ENCODE measurements at regions not wholly inside any gene's neighbourhood (a gene's known extent, or its start where the extent isn't known, plus 50 kb on each side); places are given as distances from the start of the nearest gene placed in this dataset.

DNA sequence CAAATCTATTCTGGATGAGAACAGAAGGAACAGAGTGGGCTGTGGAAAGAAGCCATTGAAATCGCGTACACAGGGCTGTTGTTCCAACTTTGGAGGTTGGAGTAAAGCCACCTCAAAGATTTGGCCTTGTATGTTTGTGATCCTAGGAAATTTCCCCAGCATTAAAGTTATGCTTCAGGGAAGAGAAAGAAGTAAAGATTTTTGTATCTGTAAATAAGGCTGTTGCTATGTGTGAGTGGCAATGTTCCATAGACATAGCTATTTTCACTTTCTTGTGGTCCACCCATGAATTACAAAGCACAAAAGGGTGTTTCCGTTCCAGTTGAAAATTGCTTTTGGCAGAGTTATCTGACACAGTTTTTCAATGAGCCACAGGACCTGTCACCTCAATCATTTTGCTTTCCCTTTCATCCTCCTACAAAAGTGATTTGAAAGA, 321.3 kb downstream of the TFAP2B start:
- Histone ChIP-seq H3K79me2 (ENCODE audit: insufficient read depth, low read length) (no peaks in the 10 kb centered on the region), H3K27me3 (ENCODE audit: control insufficient read depth in 1 of 2, insufficient read depth in 2 of 2, low read length in 2 of 2) (no peaks in the 10 kb centered on the region), H3K9ac (ENCODE audit: insufficient read depth, low read depth, low read length) (no peak overlapping the region), H3K27ac (ENCODE audit: extremely low read length, insufficient read depth, low read length) (no peak overlapping the region), H3K4me3 (replicated peaks in 1 of 3; ENCODE audit: insufficient read depth in 1 of 3, low read depth in 2 of 3, low read length in 3 of 3) (no peak overlapping the region), H3K4me1 (ENCODE audit: insufficient read depth, low read length) (peaks cover 4% of the 10 kb centered on the region; the same call in 1 of the 2 replicates), H4K20me1 (ENCODE audit: insufficient read depth, low read length) (no peaks in the 10 kb centered on the region), H2AFZ (ENCODE audit: low read length) (no peak overlapping the region), H3K4me2 (ENCODE audit: low read depth, low read length) (no peak overlapping the region), H3K9me3 (ENCODE audit: low read length) (peaks cover 61% of the 10 kb centered on the region), H3K36me3 (replicated peaks in 1 of 2; ENCODE audit: control insufficient read depth in 1 of 2, insufficient read depth in 2 of 2, low read length in 2 of 2) (no peaks in the 10 kb centered on the region)
- ChIA-PET CTCF (ENCODE audit: low intra/inter-chr PET ratio, low total read pairs) (no interaction called here), POLR2A (no interaction called here)
- intact Hi-C loops (cut with micrococcal nuclease; ENCODE audit: unreplicated experiment) (no loop called here), in situ Hi-C loops (cut with HindIII; ENCODE audit: extremely low pct_ligation_motif_present, low pct_unique_long_range_greater_than_20kb) (no loop called here)
- ATAC-seq (no peak), FAIRE-seq (no peak), DNase-seq (ENCODE audit: low spot score) (no peak)
- BruUV-seq (replicated peaks): no TSS peak
- WGBS (ENCODE audit: low lambda C conversion rate): 73% methylated on average over 3 of the region's 3 CpGs
- TF ChIP-seq, protein P1, sequence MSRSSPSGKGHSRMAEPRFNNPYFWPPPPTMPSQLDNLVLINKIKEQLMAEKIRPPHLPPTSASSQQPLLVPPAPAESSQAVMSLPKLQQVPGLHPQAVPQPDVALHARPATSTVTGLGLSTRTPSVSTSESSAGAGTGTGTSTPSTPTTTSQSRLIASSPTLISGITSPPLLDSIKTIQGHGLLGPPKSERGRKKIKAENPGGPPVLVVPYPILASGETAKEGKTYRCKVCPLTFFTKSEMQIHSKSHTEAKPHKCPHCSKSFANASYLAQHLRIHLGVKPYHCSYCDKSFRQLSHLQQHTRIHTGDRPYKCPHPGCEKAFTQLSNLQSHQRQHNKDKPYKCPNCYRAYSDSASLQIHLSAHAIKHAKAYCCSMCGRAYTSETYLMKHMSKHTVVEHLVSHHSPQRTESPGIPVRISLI (CRISPR knock-in tag; IDR thresholded peaks at IDR 0.05; ENCODE audit: borderline replicate concordance): no peak
- TF ChIP-seq, protein P2, sequence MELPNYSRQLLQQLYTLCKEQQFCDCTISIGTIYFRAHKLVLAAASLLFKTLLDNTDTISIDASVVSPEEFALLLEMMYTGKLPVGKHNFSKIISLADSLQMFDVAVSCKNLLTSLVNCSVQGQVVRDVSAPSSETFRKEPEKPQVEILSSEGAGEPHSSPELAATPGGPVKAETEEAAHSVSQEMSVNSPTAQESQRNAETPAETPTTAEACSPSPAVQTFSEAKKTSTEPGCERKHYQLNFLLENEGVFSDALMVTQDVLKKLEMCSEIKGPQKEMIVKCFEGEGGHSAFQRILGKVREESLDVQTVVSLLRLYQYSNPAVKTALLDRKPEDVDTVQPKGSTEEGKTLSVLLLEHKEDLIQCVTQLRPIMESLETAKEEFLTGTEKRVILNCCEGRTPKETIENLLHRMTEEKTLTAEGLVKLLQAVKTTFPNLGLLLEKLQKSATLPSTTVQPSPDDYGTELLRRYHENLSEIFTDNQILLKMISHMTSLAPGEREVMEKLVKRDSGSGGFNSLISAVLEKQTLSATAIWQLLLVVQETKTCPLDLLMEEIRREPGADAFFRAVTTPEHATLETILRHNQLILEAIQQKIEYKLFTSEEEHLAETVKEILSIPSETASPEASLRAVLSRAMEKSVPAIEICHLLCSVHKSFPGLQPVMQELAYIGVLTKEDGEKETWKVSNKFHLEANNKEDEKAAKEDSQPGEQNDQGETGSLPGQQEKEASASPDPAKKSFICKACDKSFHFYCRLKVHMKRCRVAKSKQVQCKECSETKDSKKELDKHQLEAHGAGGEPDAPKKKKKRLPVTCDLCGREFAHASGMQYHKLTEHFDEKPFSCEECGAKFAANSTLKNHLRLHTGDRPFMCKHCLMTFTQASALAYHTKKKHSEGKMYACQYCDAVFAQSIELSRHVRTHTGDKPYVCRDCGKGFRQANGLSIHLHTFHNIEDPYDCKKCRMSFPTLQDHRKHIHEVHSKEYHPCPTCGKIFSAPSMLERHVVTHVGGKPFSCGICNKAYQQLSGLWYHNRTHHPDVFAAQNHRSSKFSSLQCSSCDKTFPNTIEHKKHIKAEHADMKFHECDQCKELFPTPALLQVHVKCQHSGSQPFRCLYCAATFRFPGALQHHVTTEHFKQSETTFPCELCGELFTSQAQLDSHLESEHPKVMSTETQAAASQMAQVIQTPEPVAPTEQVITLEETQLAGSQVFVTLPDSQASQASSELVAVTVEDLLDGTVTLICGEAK (IDR thresholded peaks at IDR 0.05): no peak
- TF ChIP-seq, protein P2 (CRISPR knock-in tag; IDR thresholded peaks at IDR 0.05): no peak
- TF ChIP-seq, protein P3, sequence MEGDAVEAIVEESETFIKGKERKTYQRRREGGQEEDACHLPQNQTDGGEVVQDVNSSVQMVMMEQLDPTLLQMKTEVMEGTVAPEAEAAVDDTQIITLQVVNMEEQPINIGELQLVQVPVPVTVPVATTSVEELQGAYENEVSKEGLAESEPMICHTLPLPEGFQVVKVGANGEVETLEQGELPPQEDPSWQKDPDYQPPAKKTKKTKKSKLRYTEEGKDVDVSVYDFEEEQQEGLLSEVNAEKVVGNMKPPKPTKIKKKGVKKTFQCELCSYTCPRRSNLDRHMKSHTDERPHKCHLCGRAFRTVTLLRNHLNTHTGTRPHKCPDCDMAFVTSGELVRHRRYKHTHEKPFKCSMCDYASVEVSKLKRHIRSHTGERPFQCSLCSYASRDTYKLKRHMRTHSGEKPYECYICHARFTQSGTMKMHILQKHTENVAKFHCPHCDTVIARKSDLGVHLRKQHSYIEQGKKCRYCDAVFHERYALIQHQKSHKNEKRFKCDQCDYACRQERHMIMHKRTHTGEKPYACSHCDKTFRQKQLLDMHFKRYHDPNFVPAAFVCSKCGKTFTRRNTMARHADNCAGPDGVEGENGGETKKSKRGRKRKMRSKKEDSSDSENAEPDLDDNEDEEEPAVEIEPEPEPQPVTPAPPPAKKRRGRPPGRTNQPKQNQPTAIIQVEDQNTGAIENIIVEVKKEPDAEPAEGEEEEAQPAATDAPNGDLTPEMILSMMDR (CRISPR knock-in tag; IDR thresholded peaks at IDR 0.05): no peak
- TF ChIP-seq GATAD2A (CRISPR knock-in tag; IDR thresholded peaks at IDR 0.05): no peak
- TF ChIP-seq DNMT1 (CRISPR knock-in tag; IDR thresholded peaks at IDR 0.05): no peak
- TF ChIP-seq, protein P4, sequence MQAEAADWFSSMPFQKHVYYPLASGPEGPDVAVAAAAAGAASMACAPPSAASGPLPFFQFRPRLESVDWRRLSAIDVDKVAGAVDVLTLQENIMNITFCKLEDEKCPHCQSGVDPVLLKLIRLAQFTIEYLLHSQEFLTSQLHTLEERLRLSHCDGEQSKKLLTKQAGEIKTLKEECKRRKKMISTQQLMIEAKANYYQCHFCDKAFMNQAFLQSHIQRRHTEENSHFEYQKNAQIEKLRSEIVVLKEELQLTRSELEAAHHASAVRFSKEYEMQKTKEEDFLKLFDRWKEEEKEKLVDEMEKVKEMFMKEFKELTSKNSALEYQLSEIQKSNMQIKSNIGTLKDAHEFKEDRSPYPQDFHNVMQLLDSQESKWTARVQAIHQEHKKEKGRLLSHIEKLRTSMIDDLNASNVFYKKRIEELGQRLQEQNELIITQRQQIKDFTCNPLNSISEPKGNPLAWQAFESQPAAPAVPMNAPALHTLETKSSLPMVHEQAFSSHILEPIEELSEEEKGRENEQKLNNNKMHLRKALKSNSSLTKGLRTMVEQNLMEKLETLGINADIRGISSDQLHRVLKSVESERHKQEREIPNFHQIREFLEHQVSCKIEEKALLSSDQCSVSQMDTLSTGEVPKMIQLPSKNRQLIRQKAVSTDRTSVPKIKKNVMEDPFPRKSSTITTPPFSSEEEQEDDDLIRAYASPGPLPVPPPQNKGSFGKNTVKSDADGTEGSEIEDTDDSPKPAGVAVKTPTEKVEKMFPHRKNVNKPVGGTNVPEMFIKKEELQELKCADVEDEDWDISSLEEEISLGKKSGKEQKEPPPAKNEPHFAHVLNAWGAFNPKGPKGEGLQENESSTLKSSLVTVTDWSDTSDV (CRISPR knock-in tag; IDR thresholded peaks at IDR 0.05): no peak
- TF ChIP-seq ETV5 (CRISPR knock-in tag; IDR thresholded peaks at IDR 0.05; ENCODE audit: borderline replicate concordance): no peak
